GM06990 (cell line): ENCODE measurements at regions not wholly inside any gene's neighbourhood (a gene's known extent, or its start where the extent isn't known, plus 50 kb on each side); places are given as distances from the start of the nearest gene placed in this dataset.

ENCODE experiments used
- DNase-seq: peaks from one replicate; pipeline ENCODE4 v3.0.0-alpha.2; 2011; ENCODE audit not compliant: insufficient read length; ENCODE audit errors: extremely low read depth
- H3K27me3 ChIP-seq: replicated peaks from 2 replicates; pipeline ENCODE4 v1.6.0; 2011; ENCODE audit warnings: low read length; ENCODE audit not compliant: control insufficient read depth, insufficient read depth
- H3K36me3 ChIP-seq: 2 replicates; pipeline ENCODE4 v1.5.1; 2011; ENCODE audit warnings: low read length; ENCODE audit not compliant: control insufficient read depth, insufficient read depth
- H3K4me3 ChIP-seq: replicated peaks from 2 replicates; pipeline ENCODE4 v1.5.1; 2011; ENCODE audit warnings: low read depth, mild to moderate bottlenecking, control low read depth, low read length
- CTCF ChIP-seq: IDR thresholded peaks from 2 replicates; pipeline ENCODE4 v1.5.1; 2011; ENCODE audit warnings: low read length, control low read depth, mild to moderate bottlenecking, inconsistent platforms; ENCODE audit not compliant: insufficient read depth, poor library complexity, severe bottlenecking

DNA sequence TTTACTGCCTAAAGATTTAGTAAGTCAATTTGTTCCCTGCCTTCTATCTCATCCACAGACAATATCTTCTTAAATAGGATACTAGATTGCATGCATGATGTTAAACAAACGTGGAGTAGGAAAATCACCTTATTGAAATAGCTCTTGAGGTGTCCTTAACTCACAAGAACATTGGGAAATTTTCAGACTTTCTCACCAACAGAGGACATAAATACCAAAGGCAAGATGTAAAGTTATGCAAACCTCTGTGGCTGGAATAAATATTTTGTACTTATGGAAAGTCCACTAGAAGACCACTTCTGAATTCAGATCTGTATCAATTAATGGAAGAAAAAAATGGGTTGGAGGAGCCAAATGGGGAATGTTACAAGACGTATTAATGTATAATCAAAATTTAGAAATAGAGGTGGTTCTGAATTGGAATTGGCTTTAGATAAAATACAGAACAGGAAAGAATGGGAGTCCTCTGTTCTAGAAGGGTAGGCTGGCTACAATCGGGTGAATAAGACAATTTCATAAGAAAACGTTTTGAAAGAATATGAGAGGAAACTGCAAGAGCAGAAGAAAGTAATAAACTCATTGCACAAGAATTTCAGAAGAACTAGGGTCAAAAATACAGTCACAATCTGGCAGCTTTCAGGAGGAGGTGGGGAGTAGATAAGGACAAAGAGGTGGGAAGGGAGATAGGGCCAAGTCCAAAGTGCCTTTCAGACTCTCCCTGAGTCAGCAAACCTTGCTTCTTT lies 69.3 kb upstream of the FN1 start:
- DNase-seq = no peak
- TF ChIP-seq CTCF = no peak
- Histone ChIP-seq H3K27me3 (no peaks in the 10 kb centered on the region), H3K36me3 (no peaks in the 10 kb centered on the region), H3K4me3 (no peak overlapping the region)

- Histone ChIP-seq H3K27me3 (no peaks in the 10 kb centered on the region), H3K36me3 (no peaks in the 10 kb centered on the region), H3K4me3 (no peak overlapping the region)
- no peak for TF ChIP-seq CTCF
- no peak for DNase-seq
Measured at GRCh38 chr2:215504547-215504946, 68.7 kb upstream of the FN1 start.

- DNase-seq = no peak
- H3K27me3 ChIP-seq = no peaks in the 10 kb centered on the region
- no peak for TF ChIP-seq CTCF
- H3K4me3 ChIP-seq = no peak overlapping the region
- no peaks in the 10 kb centered on the region for H3K36me3 ChIP-seq
Measured at GRCh38 chr2:215503381-215503780, 67.5 kb upstream of the FN1 start.

GRCh38 chr2:215500466-215500865 lies 64.6 kb upstream of the FN1 start:
- no peaks in the 10 kb centered on the region for H3K27me3 ChIP-seq
- no peak overlapping the region for H3K4me3 ChIP-seq
- no peaks in the 10 kb centered on the region for H3K36me3 ChIP-seq
- DNase-seq = no peak
- no peak for TF ChIP-seq CTCF

DNA sequence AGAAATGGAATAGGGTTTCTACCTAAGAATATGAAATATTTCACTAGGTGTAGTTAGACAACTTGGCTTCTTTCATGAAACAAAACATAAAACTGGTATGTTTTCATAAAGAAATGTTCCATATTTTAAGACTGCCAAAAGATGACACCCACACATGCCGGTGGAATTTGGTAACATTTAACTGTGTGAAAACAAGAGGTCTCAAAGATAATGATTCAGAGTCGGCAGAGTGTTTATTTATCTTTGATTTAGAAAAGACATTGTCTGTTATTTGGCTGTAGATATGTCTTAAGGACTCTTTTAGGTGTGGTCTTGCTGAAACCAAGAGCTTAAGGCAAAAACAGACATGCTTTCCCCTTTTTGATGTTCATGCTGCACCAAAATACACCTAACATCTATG lies 63.5 kb upstream of the FN1 start:
- Histone ChIP-seq H3K27me3 (no peaks in the 10 kb centered on the region), H3K36me3 (no peaks in the 10 kb centered on the region), H3K4me3 (no peak overlapping the region)
- TF ChIP-seq CTCF = no peak
- no peak for DNase-seq

GRCh38 chr2:215498431-215498830 lies 62.6 kb upstream of the FN1 start:
- Histone ChIP-seq H3K4me3 (no peak overlapping the region), H3K27me3 (no peaks in the 10 kb centered on the region), H3K36me3 (no peaks in the 10 kb centered on the region)
- DNase-seq = no peak
- TF ChIP-seq CTCF = no peak
